ENCODE measurements at regions not wholly inside any gene's neighbourhood (a gene's known extent, or its start where the extent isn't known, plus 50 kb on each side); places are given as distances from the start of the nearest gene placed in this dataset.

- no peak for TF ChIP-seq CTCF (IDR thresholded peaks at IDR 0.05; ENCODE audit: low read depth, low read length, poor library complexity, severe bottlenecking)
- TF ChIP-seq EZH2phosphoT487 (IDR thresholded peaks at IDR 0.05; ENCODE audit: borderline replicate concordance, low read length): no peak
These were observed 433.3 kb downstream of the BUD13 start for GRCh38 chr11:116339306-116340098.

All from DOHH2 (cell line).